Adrenal gland (tissue), 9 donors: ENCODE measurements at regions not wholly inside any gene's neighbourhood (a gene's known extent, or its start where the extent isn't known, plus 50 kb on each side); places are given as distances from the start of the nearest gene placed in this dataset.

Source experiments
- DNase-seq, 7 donors: peaks; one replicate each; pipeline ENCODE4 v3.0.0-alpha.2; 2019 to 2020
- H3K27ac ChIP-seq, 5 donors: fragments of 200-600 bp; sonication (generic) in 4 of 5; 1 replicate in 3 of 5; 2 replicates in 2 of 5; pipeline versions ENCODE4 v1.5.1 to v1.8.0; 2016 to 2020; ENCODE audit warnings: mild to moderate bottlenecking in 1 of 5
- H3K27me3 ChIP-seq: fragments of 200-600 bp; 2 replicates; pipeline ENCODE4 v1.8.0; 2021
- H3K36me3 ChIP-seq, 2 donors: fragments of 200-600 bp; replicated peaks in 1 of 2; 1 replicate in 1 of 2; 2 replicates in 1 of 2; pipeline versions ENCODE4 v1.5.1 to v1.8.0; 2018 to 2022
- H3K4me1 ChIP-seq, 2 donors: fragments of 200-600 bp; replicated peaks in 1 of 2; 1 replicate in 1 of 2; 2 replicates in 1 of 2; pipeline versions ENCODE4 v1.5.1 to v1.8.0; 2018 to 2021
- H3K4me3 ChIP-seq, 4 donors: fragments of 200-600 bp; sonication (generic) in 3 of 4; one replicate each; pipeline ENCODE4 v1.5.1; 2016 to 2018
- H3K9me3 ChIP-seq, 3 donors: fragments of 200-600 bp; sonication (generic) in 1 of 3; replicated peaks in 1 of 3; 1 replicate in 2 of 3; 2 replicates in 1 of 3; pipeline versions ENCODE4 v1.5.1 to v1.8.0; 2016 to 2021
- CTCF ChIP-seq, 6 experiments: fragments of 450-650 bp in 4 of 6; fragments of 200-600 bp in 2 of 6; sonication (generic) in 1 of 6; IDR thresholded peaks; 1 replicate in 5 of 6; 2 replicates in 1 of 6; pipeline versions ENCODE4 v1.5.1 to v1.8.0; 2016 to 2021; ENCODE audit warnings: antibody characterized with exemption in 6 of 6, mild to moderate bottlenecking in 2 of 6, moderate library complexity in 1 of 6
- POLR2A ChIP-seq, 2 donors: fragments of 450-650 bp; IDR thresholded peaks; one replicate each; pipeline ENCODE4 v1.6.1; 2017; ENCODE audit warnings: antibody characterized with exemption in 2 of 2, mild to moderate bottlenecking in 2 of 2, moderate library complexity in 1 of 2
- WGBS, 4 donors: extraction: QIAGEN DNeasy Blood & Tissue Kit in 2 of 4; methylation state at CpG; one replicate each; pipeline versions ENCODE4 v1.1.5 to v1.1.7; 2013 to 2017; 5-methylcytosine and 5-hydroxymethylcytosine counted together
- intact Hi-C, 2 donors: fragments of 100-400 bp; cut with DNase I; formaldehyde crosslinking; loops; one replicate each; pipeline versions ENCODE4 v1.14.1 to v1.15.0; 2022 to 2023
- donor health status: healthy with polysubstance abuse.
- donor health status: Bipolar disorder and iron deficiency.
- donor health status: DM: yes; HTN: yes; CAD: no.
- donor health status: DM: no; HTN: no; CAD: no.
- donor health status: DM: no; HTN: no; CAD: no.

- 82 to 87% (median 87%) methylated on average over 5 of the region's 5 CpGs for WGBS, 4 donors
- H3K36me3 ChIP-seq: no peaks in the 10 kb centered on the region
- H3K27me3 ChIP-seq: no peaks in the 10 kb centered on the region
- H3K9me3 ChIP-seq: no peaks in the 10 kb centered on the region
- no peak for TF ChIP-seq POLR2A (IDR thresholded peaks at IDR 0.05)
- TF ChIP-seq CTCF (IDR thresholded peaks at IDR 0.05): no peak
- intact Hi-C loops: loop anchor here in 1 of 2 donors (10.0 kb wide), 1 partner anchor 586 kb away; no protein-coding TSS in a partner anchor
- no peaks in the 10 kb centered on the region for H3K4me1 ChIP-seq
- no peak overlapping the region for H3K27ac ChIP-seq
- H3K4me3 ChIP-seq: no peak overlapping the region
- no peak for DNase-seq
Observed at GRCh38 chr20:39278230-39278788, 316.2 kb downstream of the DHX35 start.

GRCh38 chr20:39277185-39277584 lies 315.0 kb downstream of the DHX35 start:
- Histone ChIP-seq H3K4me1 (no peaks in the 10 kb centered on the region), H3K9me3 (no peaks in the 10 kb centered on the region), H3K27me3 (no peaks in the 10 kb centered on the region), H3K27ac (no peak overlapping the region), H3K4me3 (no peak overlapping the region), H3K36me3 (no peaks in the 10 kb centered on the region)
- TF ChIP-seq CTCF (IDR thresholded peaks at IDR 0.05) (no peak), POLR2A (IDR thresholded peaks at IDR 0.05) (no peak)
- intact Hi-C loops: loop anchor here in 1 of 2 donors (10.0 kb wide), 1 partner anchor 588 kb away; no protein-coding TSS in a partner anchor
- 80 to 89% (median 89%) methylated on average over 7 of the region's 7 CpGs for WGBS, 4 donors
- no peak for DNase-seq

GRCh38 chr20:39270837-39271604 lies 308.9 kb downstream of the DHX35 start:
- WGBS, 4 donors: 51 to 61% (median 57%) methylated on average over 10 of the region's 10 CpGs
- Histone ChIP-seq H3K27ac (peak overlapping the region in 2 of 5 donors; percentile 14 to 47), H3K4me3 (no peak overlapping the region), H3K4me1 (peaks cover 0 to 9% of the 10 kb centered on the region in 2 donors), H3K27me3 (no peaks in the 10 kb centered on the region), H3K9me3 (no peaks in the 10 kb centered on the region), H3K36me3 (no peaks in the 10 kb centered on the region)
- intact Hi-C loops: loop anchor here in 1 of 2 donors (10.0 kb wide), 1 partner anchor 594 kb away; no protein-coding TSS in a partner anchor
- TF ChIP-seq POLR2A (IDR thresholded peaks at IDR 0.05) (no peak), CTCF (IDR thresholded peaks at IDR 0.05) (no peak)
- peak in 2 of 7 donors; percentile 34 to 82 for DNase-seq

- Histone ChIP-seq H3K27me3 (no peaks in the 10 kb centered on the region), H3K4me3 (no peak overlapping the region), H3K4me1 (peaks cover 0 to 13% of the 10 kb centered on the region in 2 donors), H3K27ac (peak overlapping the region in 2 of 5 donors; percentile 39 to 41), H3K9me3 (no peaks in the 10 kb centered on the region), H3K36me3 (no peaks in the 10 kb centered on the region)
- peak in 2 of 7 donors; percentile 38 to 62 for DNase-seq
- intact Hi-C loops: loop anchor here (5.0 to 10.0 kb wide), 4 partner anchors 157 to 603 kb away; no protein-coding TSS in a partner anchor
- TF ChIP-seq CTCF (IDR thresholded peaks at IDR 0.05) (no peak), POLR2A (IDR thresholded peaks at IDR 0.05) (no peak)
- 29 to 57% (median 45%) methylated on average over 1 of the region's 1 CpG for WGBS, 4 donors
Observed at GRCh38 chr20:39269493-39270217, 307.5 kb downstream of the DHX35 start.
